Tibial nerve (tissue), 4 donors: ENCODE measurements at regions not wholly inside any gene's neighbourhood (a gene's known extent, or its start where the extent isn't known, plus 50 kb on each side); places are given as distances from the start of the nearest gene placed in this dataset.

ENCODE experiments used
- CTCF ChIP-seq, 5 experiments: fragments of 200-600 bp in 3 of 5; fragments of 450-650 bp in 2 of 5; sonication (generic) in 3 of 5; IDR thresholded peaks; one replicate each; pipeline ENCODE4 v1.5.1; 2016 to 2019; ENCODE audit warnings: antibody characterized with exemption in 5 of 5, mild to moderate bottlenecking in 3 of 5, moderate library complexity in 2 of 5
- EP300 ChIP-seq, 2 donors: sonication (generic); formaldehyde crosslinking; IDR thresholded peaks; one replicate each; pipeline ENCODE4 v1.6.1; 2017; ENCODE audit warnings: antibody characterized with exemption in 2 of 2, mild to moderate bottlenecking in 1 of 2
- POLR2A ChIP-seq, 2 donors: fragments of 450-650 bp; IDR thresholded peaks; one replicate each; pipeline ENCODE4 v1.6.1; 2017; ENCODE audit warnings: antibody characterized with exemption in 2 of 2, mild to moderate bottlenecking in 2 of 2, moderate library complexity in 2 of 2

GRCh38 chr3:109984976-109985375, 647.6 kb upstream of the DPPA4 start:
- TF ChIP-seq CTCF (IDR thresholded peaks at IDR 0.05) (no peak), POLR2A (IDR thresholded peaks at IDR 0.05) (no peak), EP300 (IDR thresholded peaks at IDR 0.05) (no peak)
